ENCODE measurements at regions not wholly inside any gene's neighbourhood (a gene's known extent, or its start where the extent isn't known, plus 50 kb on each side); places are given as distances from the start of the nearest gene placed in this dataset.
"Not testable (repeated sequence)": the region's sequence is repeated elsewhere in the genome, so short reads cannot be mapped to it uniquely, and the experiment has no call there.

GRCh38 chr17:33875973-33876372 lies 379.1 kb upstream of the CCL2 start:
- Histone ChIP-seq H3K4me2 (ENCODE audit: low read depth, low read length) (no peak overlapping the region), H3K79me2 (ENCODE audit: insufficient read depth, low read length) (no peaks in the 10 kb centered on the region), H3K36me3 (replicated peaks in 1 of 2; ENCODE audit: control insufficient read depth in 1 of 2, insufficient read depth in 2 of 2, low read length in 2 of 2) (no peaks in the 10 kb centered on the region), H3K4me1 (ENCODE audit: insufficient read depth, low read length) (no peaks in the 10 kb centered on the region), H3K9ac (ENCODE audit: insufficient read depth, low read depth, low read length) (no peak overlapping the region), H3K4me3 (replicated peaks in 1 of 3; ENCODE audit: insufficient read depth in 1 of 3, low read depth in 2 of 3, low read length in 3 of 3) (no peak overlapping the region), H3K9me3 (ENCODE audit: low read length) (no peaks in the 10 kb centered on the region), H4K20me1 (ENCODE audit: insufficient read depth, low read length) (no peaks in the 10 kb centered on the region), H2AFZ (ENCODE audit: low read length) (no peak overlapping the region), H3K27me3 (ENCODE audit: control insufficient read depth in 1 of 2, insufficient read depth in 2 of 2, low read length in 2 of 2) (no peaks in the 10 kb centered on the region; a peak in 1 of 5 replicates), H3K27ac (ENCODE audit: extremely low read length, insufficient read depth, low read length) (no peak overlapping the region)
- ATAC-seq (no peak), FAIRE-seq (no peak), DNase-seq (ENCODE audit: low spot score) (no peak)
- CTCF ChIA-PET (ENCODE audit: low intra/inter-chr PET ratio, low total read pairs): no interaction called here
- POLR2A ChIA-PET: no interaction called here
- intact Hi-C loops (cut with micrococcal nuclease; ENCODE audit: unreplicated experiment): no loop called here
- no TSS peak for BruUV-seq (replicated peaks)
- TF ChIP-seq CREB1 (IDR thresholded peaks at IDR 0.05) (no peak), CREB1 (CRISPR knock-in tag; IDR thresholded peaks at IDR 0.05) (no peak), TCF12 (IDR thresholded peaks at IDR 0.05) (no peak), TCF12 (CRISPR knock-in tag; IDR thresholded peaks at IDR 0.05) (no peak), CENPT (CRISPR knock-in tag; IDR thresholded peaks at IDR 0.05; ENCODE audit: low read depth) (no peak), TAF15 (IDR thresholded peaks at IDR 0.05; ENCODE audit: low read depth, low read length, poor library complexity, severe bottlenecking) (no peak), ZNF546 (CRISPR knock-in tag; conservative IDR thresholded peaks at IDR 0.05) (no peak), CCDC6 (CRISPR knock-in tag; IDR thresholded peaks at IDR 0.05) (no peak), E2F2 (CRISPR knock-in tag; IDR thresholded peaks at IDR 0.05; ENCODE audit: borderline replicate concordance) (no peak), ZNF850 (CRISPR knock-in tag; conservative IDR thresholded peaks at IDR 0.05) (no peak)
- 0% methylated on average over 5 of the region's 5 CpGs for WGBS (ENCODE audit: low lambda C conversion rate)
- in situ Hi-C loops (cut with HindIII; ENCODE audit: extremely low pct_ligation_motif_present, low pct_unique_long_range_greater_than_20kb): no loop called here

- H3K27me3 ChIP-seq (ENCODE audit: control insufficient read depth in 1 of 2, insufficient read depth in 2 of 2, low read length in 2 of 2); H3K4me2 ChIP-seq (ENCODE audit: low read depth, low read length); H3K4me3 ChIP-seq (replicated peaks in 1 of 3; ENCODE audit: insufficient read depth in 1 of 3, low read depth in 2 of 3, low read length in 3 of 3); H3K79me2 ChIP-seq (ENCODE audit: insufficient read depth, low read length); ATAC-seq; H3K4me1 ChIP-seq (ENCODE audit: insufficient read depth, low read length); intact Hi-C loops (cut with micrococcal nuclease; ENCODE audit: unreplicated experiment); CTCF ChIA-PET (ENCODE audit: low intra/inter-chr PET ratio, low total read pairs); H3K9ac ChIP-seq (ENCODE audit: insufficient read depth, low read depth, low read length); H3K27ac ChIP-seq (ENCODE audit: extremely low read length, insufficient read depth, low read length); H4K20me1 ChIP-seq (ENCODE audit: insufficient read depth, low read length); BruUV-seq (replicated peaks); H3K36me3 ChIP-seq (replicated peaks in 1 of 2; ENCODE audit: control insufficient read depth in 1 of 2, insufficient read depth in 2 of 2, low read length in 2 of 2); POLR2A ChIA-PET; DNase-seq (ENCODE audit: low spot score); H3K9me3 ChIP-seq (ENCODE audit: low read length); H2AFZ ChIP-seq (ENCODE audit: low read length); in situ Hi-C loops (cut with HindIII; ENCODE audit: extremely low pct_ligation_motif_present, low pct_unique_long_range_greater_than_20kb); FAIRE-seq: not testable (repeated sequence)
- 41% methylated on average over 2 of the region's 2 CpGs for WGBS (ENCODE audit: low lambda C conversion rate)
Measured at GRCh38 chr17:33882273-33882672, 372.8 kb upstream of the CCL2 start.

GRCh38 chr17:33882677-33883076 lies 372.4 kb upstream of the CCL2 start:
- H3K4me2 ChIP-seq (ENCODE audit: low read depth, low read length); H4K20me1 ChIP-seq (ENCODE audit: insufficient read depth, low read length); POLR2A ChIA-PET; ATAC-seq; CTCF ChIA-PET (ENCODE audit: low intra/inter-chr PET ratio, low total read pairs); in situ Hi-C loops (cut with HindIII; ENCODE audit: extremely low pct_ligation_motif_present, low pct_unique_long_range_greater_than_20kb); H3K4me1 ChIP-seq (ENCODE audit: insufficient read depth, low read length); H3K4me3 ChIP-seq (replicated peaks in 1 of 3; ENCODE audit: insufficient read depth in 1 of 3, low read depth in 2 of 3, low read length in 3 of 3); H3K27ac ChIP-seq (ENCODE audit: extremely low read length, insufficient read depth, low read length); H3K27me3 ChIP-seq (ENCODE audit: control insufficient read depth in 1 of 2, insufficient read depth in 2 of 2, low read length in 2 of 2); intact Hi-C loops (cut with micrococcal nuclease; ENCODE audit: unreplicated experiment); DNase-seq (ENCODE audit: low spot score); FAIRE-seq; H3K36me3 ChIP-seq (replicated peaks in 1 of 2; ENCODE audit: control insufficient read depth in 1 of 2, insufficient read depth in 2 of 2, low read length in 2 of 2); H3K79me2 ChIP-seq (ENCODE audit: insufficient read depth, low read length); H3K9me3 ChIP-seq (ENCODE audit: low read length); H3K9ac ChIP-seq (ENCODE audit: insufficient read depth, low read depth, low read length); H2AFZ ChIP-seq (ENCODE audit: low read length); BruUV-seq (replicated peaks): not testable (repeated sequence)
- WGBS (ENCODE audit: low lambda C conversion rate): 44% methylated on average over 3 of the region's 3 CpGs

All from HepG2 (cell line).